ENCODE measurements at regions not wholly inside any gene's neighbourhood (a gene's known extent, or its start where the extent isn't known, plus 50 kb on each side); places are given as distances from the start of the nearest gene placed in this dataset.

DNA sequence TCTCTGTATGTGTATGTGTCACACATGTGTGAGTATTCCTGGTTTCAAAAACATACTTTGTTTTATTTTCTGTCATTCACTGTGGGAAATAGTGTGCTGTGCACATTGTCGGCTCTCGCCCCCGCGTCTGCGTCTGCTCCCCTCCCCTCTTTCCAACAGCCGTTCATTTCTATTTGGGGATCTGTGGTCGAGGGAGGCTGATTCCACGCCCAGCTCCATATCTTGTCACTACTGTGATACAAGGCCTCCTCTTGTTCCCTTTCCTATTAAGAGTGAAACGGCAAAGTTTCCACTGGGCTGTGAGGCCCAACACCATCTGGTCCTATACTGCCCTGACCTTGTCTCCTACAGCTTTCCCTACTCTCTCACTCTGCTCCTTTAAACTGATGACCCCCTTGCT is 172.5 kb upstream of the LRIG1 start:
- TF ChIP-seq EZH2 (IDR thresholded peaks at IDR 0.05) (no peak), POLR2AphosphoS5 (IDR thresholded peaks at IDR 0.05; ENCODE audit: borderline replicate concordance, low read depth, low read length) (no peak)

Data from SK-N-MC (cell line).